NCI-H2107 treated with DMSO at 0.1 percent for 48 hours (cell line): ENCODE measurements at regions not wholly inside any gene's neighbourhood (a gene's known extent, or its start where the extent isn't known, plus 50 kb on each side); places are given as distances from the start of the nearest gene placed in this dataset.
A peak's percentile ranks its signal among the peaks of the same experiment; 100 is the strongest.
"Not testable (repeated sequence)": the region's sequence is repeated elsewhere in the genome, so short reads cannot be mapped to it uniquely, and the experiment has no call there.

Source experiments
- DNase-seq: peaks from one replicate; lab custom pipeline; 2025; ENCODE audit not compliant: unreplicated experiment; lab: John Stamatoyannopoulos, UW

DNA sequence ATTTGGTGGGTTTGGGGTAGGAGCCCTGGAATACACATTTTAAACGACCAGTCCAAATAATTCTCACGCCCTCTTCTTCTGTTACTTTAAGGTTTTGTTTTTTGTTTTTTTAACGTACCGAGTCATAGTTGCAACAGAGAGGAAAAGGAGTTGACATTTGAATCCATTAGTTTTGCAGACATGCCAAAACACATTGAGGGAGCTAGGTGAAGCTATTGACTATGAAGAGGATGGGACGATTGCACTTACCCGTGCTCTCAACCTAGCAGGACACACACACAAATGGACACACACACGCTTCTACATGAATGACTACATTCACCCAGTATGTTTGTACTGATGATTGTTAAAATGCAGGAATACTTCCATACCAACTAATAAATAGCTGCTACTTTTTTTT lies 54.3 kb upstream of the CIT start:
- no peak for DNase-seq

DNA sequence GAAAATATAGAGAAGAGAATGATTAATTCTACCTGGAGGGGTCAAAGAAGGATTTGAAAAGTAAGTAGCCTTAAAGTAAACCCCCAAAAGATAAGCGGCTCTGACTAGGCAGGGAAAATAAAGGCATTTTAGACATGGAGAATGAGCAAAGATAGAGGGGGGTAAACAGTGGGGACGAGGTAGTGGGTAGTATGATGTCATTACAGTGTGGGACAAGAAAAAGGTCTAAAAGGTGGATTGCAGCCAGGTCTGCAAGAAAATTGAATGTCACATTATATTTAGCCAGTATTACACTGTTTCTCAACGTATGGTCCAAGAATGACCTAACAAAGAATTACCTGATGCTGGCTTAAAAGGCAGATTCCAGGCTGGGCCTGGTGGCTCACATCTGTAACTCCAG lies 55.8 kb upstream of the CIT start:
- DNase-seq, result no peak

DNA sequence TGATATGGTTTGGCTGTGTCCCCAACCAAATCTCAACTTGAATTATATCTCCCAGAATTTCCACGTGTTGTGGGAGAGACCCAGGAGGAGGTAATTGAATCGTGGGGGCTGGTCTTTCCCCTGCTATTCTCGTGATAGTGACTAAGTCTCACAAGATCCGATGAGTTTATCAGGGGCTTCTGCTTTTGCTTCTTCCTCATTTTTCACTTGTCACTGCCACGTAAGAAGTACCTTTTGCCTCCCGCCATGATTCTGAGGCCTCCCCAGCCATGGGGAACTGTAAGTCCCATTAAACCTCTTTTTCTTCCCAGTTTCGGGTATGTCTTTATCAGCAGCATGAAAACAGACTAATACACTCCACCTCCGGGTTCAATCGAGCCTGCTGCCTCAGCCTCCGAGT lies 54.3 kb upstream of the BICDL1 start:
- DNase-seq, result not testable (repeated sequence)

DNA sequence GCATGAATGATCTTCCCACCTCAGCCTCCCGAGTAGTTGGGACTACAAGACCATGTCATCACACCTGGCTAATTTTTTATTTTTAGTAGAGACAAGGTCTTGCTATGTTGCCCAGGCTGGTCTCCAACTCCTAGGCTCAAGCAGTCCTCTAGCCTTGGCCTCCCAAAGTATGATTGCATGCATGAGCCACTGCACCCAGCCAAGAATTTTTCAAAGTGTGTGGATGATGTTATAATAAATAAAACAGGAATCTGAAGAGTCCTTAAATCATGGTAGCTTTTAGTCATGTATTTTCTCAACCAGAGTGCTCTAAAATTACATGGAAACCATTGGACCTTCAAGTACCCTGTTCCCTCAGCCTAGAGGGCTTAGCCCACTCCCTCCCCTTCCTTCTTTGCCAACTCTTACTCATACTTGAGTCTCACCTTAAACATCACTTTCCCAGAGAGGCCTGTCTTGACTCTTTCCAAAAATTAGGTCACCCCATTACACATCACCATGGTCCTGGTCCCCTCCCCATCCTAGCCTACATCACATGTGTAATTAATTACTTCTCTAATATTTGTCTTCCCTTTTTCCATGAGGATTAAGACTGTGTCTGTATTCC lies 52.2 kb upstream of the BICDL1 start:
- no peak for DNase-seq

DNA sequence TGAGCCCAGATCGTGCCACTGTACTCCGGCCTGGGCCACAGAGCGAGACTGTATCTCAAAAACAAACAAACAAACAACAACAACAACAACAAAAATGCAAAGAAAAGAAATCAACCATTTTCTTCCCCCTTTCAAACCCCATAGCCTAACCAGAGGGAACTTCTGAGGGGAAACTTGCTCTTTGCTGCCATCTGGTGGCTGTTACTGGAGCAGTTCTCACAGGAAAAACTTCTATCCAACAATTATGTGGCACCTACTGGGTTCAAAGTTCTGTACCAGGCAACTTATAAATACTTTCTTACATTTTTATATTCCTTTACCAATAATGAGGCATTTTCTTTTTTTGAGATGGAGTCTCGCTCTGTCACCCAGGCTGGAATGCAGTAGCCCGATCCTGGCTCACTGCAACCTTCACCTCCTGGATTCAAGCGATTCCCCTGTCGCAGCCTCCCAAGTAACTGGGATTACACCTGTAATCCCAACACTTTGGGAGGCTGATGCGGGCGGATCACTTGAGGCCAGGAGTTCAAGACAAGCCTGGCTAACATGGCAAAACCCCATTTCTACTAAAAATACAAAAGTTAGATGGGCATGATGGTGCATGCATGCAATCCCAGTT lies 50.9 kb upstream of the BICDL1 start:
- peak; percentile 61 for DNase-seq
